Osteoblast (primary cell): ENCODE measurements at regions not wholly inside any gene's neighbourhood (a gene's known extent, or its start where the extent isn't known, plus 50 kb on each side); places are given as distances from the start of the nearest gene placed in this dataset.

Experiments
- DNase-seq: peaks from one replicate; pipeline ENCODE4 v3.0.0; 2011; ENCODE audit warnings: low spot score, mixed read lengths; ENCODE audit not compliant: insufficient read length; ENCODE audit errors: missing footprints
- H2AFZ ChIP-seq: 2 replicates; pipeline ENCODE4 v1.6.0; 2011; ENCODE audit warnings: mild to moderate bottlenecking, low read length
- H3K27ac ChIP-seq: 2 replicates; pipeline ENCODE4 v1.5.1; 2011; ENCODE audit warnings: mild to moderate bottlenecking, low read depth, low read length, moderate library complexity
- H3K27me3 ChIP-seq: 2 replicates; pipeline ENCODE4 v1.6.0; 2012; ENCODE audit warnings: mild to moderate bottlenecking, control low read depth, inconsistent platforms, low read length, moderate library complexity; ENCODE audit not compliant: insufficient read depth
- H3K36me3 ChIP-seq: 2 replicates; pipeline ENCODE4 v1.5.1; 2011; ENCODE audit warnings: mild to moderate bottlenecking, low read length, control low read depth, moderate library complexity; ENCODE audit not compliant: insufficient read depth
- H3K4me1 ChIP-seq: 2 replicates; pipeline ENCODE4 v1.5.1; 2011; ENCODE audit warnings: mild to moderate bottlenecking, low read length, control low read depth, moderate library complexity; ENCODE audit not compliant: insufficient read depth
- H3K4me2 ChIP-seq: 2 replicates; pipeline ENCODE4 v1.6.0; 2011; ENCODE audit warnings: mild to moderate bottlenecking, low read length; ENCODE audit not compliant: insufficient read depth
- H3K4me3 ChIP-seq: fragments of 200-600 bp; sonication (generic); 3 replicates; pipeline ENCODE4 v1.5.1; 2012; ENCODE audit warnings: mild to moderate bottlenecking, low read length, inconsistent platforms; ENCODE audit not compliant: insufficient read depth
- H3K79me2 ChIP-seq: 2 replicates; pipeline ENCODE4 v1.6.0; 2012; ENCODE audit warnings: mild to moderate bottlenecking, low read length, control low read depth, inconsistent platforms; ENCODE audit not compliant: insufficient read depth
- H3K9me3 ChIP-seq: 2 replicates; pipeline ENCODE4 v1.5.1; 2011; ENCODE audit warnings: low read depth, low read length, control low read depth
- H4K20me1 ChIP-seq: 2 replicates; pipeline ENCODE4 v1.6.0; 2012; ENCODE audit warnings: mild to moderate bottlenecking, low read length, control low read depth; ENCODE audit not compliant: insufficient read depth
- CTCF ChIP-seq: IDR thresholded peaks from 2 replicates; pipeline ENCODE4 v1.5.1; 2011; ENCODE audit warnings: mild to moderate bottlenecking, low read depth, low read length, moderate library complexity; ENCODE audit errors: extremely low read depth

DNA sequence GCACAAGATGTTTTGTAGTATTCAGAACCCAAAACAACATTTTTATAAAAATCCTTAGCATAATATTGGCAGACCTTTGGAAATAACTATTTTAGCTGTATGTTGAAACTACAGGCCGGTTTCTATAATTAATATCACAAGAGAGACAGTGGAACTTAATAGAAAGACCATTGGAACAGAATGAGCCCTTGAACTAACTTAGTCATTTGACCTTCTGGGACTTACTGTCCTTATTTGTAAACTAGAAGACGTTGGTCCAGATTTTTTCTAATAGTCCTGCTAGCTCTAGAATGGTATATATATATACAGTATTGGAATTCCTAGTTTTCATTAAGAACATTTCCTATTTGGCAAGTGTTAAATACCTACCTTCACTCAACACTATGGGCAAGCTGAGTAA lies 69.5 kb upstream of the ALDH1A1 start:
- H3K4me1 ChIP-seq: no peaks in the 10 kb centered on the region
- no peak overlapping the region for H3K4me2 ChIP-seq
- H3K9me3 ChIP-seq: no peaks in the 10 kb centered on the region
- no peak for TF ChIP-seq CTCF
- H3K4me3 ChIP-seq: no peak overlapping the region
- H3K36me3 ChIP-seq: no peaks in the 10 kb centered on the region
- no peak overlapping the region for H3K27ac ChIP-seq
- DNase-seq: no peak
- H2AFZ ChIP-seq: no peak overlapping the region
- H3K27me3 ChIP-seq: no peaks in the 10 kb centered on the region
- no peaks in the 10 kb centered on the region for H3K79me2 ChIP-seq
- no peaks in the 10 kb centered on the region for H4K20me1 ChIP-seq

- Histone ChIP-seq H2AFZ (no peak overlapping the region), H3K9me3 (no peaks in the 10 kb centered on the region), H3K4me3 (no peak overlapping the region), H3K79me2 (no peaks in the 10 kb centered on the region), H3K27me3 (no peaks in the 10 kb centered on the region), H3K36me3 (no peaks in the 10 kb centered on the region), H3K4me1 (no peaks in the 10 kb centered on the region), H4K20me1 (no peaks in the 10 kb centered on the region), H3K4me2 (no peak overlapping the region), H3K27ac (no peak overlapping the region)
- no peak for DNase-seq
- TF ChIP-seq CTCF: no peak
Measured at GRCh38 chr9:73020877-73021276, 68.0 kb upstream of the ALDH1A1 start.

- H3K9me3 ChIP-seq: no peaks in the 10 kb centered on the region
- no peak overlapping the region for H3K4me3 ChIP-seq
- H3K27me3 ChIP-seq: no peaks in the 10 kb centered on the region
- no peaks in the 10 kb centered on the region for H3K79me2 ChIP-seq
- no peaks in the 10 kb centered on the region for H3K36me3 ChIP-seq
- H3K4me1 ChIP-seq: peaks cover 4% of the 10 kb centered on the region
- no peak for DNase-seq
- no peak overlapping the region for H3K4me2 ChIP-seq
- no peak overlapping the region for H2AFZ ChIP-seq
- no peak for TF ChIP-seq CTCF
- H4K20me1 ChIP-seq: no peaks in the 10 kb centered on the region
- H3K27ac ChIP-seq: no peak overlapping the region
Measured at GRCh38 chr9:73014011-73014410, 61.2 kb upstream of the ALDH1A1 start.

- DNase-seq: no peak
- H3K9me3 ChIP-seq: no peaks in the 10 kb centered on the region
- TF ChIP-seq CTCF: no peak
- peaks cover 3% of the 10 kb centered on the region for H3K27me3 ChIP-seq
- no peaks in the 10 kb centered on the region for H3K79me2 ChIP-seq
- no peaks in the 10 kb centered on the region for H3K36me3 ChIP-seq
- peak overlapping the region; percentile 46 for H3K27ac ChIP-seq
- H2AFZ ChIP-seq: no peak overlapping the region
- H3K4me2 ChIP-seq: no peak overlapping the region
- H3K4me3 ChIP-seq: no peak overlapping the region
- H3K4me1 ChIP-seq: peaks cover 4% of the 10 kb centered on the region
- H4K20me1 ChIP-seq: no peaks in the 10 kb centered on the region
Measured at GRCh38 chr9:73011956-73012355, 59.1 kb upstream of the ALDH1A1 start.
